Adipocyte (in vitro differentiated cells): ENCODE measurements at regions not wholly inside any gene's neighbourhood (a gene's known extent, or its start where the extent isn't known, plus 50 kb on each side); places are given as distances from the start of the nearest gene placed in this dataset.

Experiments
- DNase-seq: peaks from one replicate; pipeline ENCODE4 v3.0.0-alpha.2; 2015; ENCODE audit warnings: low read depth
- H3K27me3 ChIP-seq: replicated peaks from 2 replicates; pipeline ENCODE4 v1.7.0; 2013; ENCODE audit warnings: mild to moderate bottlenecking, low read length, moderate library complexity; ENCODE audit not compliant: control insufficient read depth, insufficient read depth
- H3K36me3 ChIP-seq: 2 replicates; pipeline ENCODE4 v1.7.0; 2013; ENCODE audit warnings: low read length, mild to moderate bottlenecking, moderate library complexity; ENCODE audit not compliant: control insufficient read depth, insufficient read depth, severe bottlenecking
- H3K4me1 ChIP-seq: 2 replicates; pipeline ENCODE4 v1.7.0; 2013; ENCODE audit warnings: mild to moderate bottlenecking, low read length, moderate library complexity; ENCODE audit not compliant: control insufficient read depth, insufficient read depth
- H3K4me3 ChIP-seq: 2 replicates; pipeline ENCODE4 v1.7.0; 2013; ENCODE audit warnings: mild to moderate bottlenecking, low read length, moderate library complexity
- H3K9ac ChIP-seq: 2 replicates; pipeline ENCODE4 v1.7.0; 2013; ENCODE audit warnings: mild to moderate bottlenecking, low read length, moderate library complexity
- H3K9me3 ChIP-seq: 2 replicates; pipeline ENCODE4 v1.7.0; 2013; ENCODE audit warnings: mild to moderate bottlenecking, low read length, moderate library complexity; ENCODE audit not compliant: control insufficient read depth

DNA sequence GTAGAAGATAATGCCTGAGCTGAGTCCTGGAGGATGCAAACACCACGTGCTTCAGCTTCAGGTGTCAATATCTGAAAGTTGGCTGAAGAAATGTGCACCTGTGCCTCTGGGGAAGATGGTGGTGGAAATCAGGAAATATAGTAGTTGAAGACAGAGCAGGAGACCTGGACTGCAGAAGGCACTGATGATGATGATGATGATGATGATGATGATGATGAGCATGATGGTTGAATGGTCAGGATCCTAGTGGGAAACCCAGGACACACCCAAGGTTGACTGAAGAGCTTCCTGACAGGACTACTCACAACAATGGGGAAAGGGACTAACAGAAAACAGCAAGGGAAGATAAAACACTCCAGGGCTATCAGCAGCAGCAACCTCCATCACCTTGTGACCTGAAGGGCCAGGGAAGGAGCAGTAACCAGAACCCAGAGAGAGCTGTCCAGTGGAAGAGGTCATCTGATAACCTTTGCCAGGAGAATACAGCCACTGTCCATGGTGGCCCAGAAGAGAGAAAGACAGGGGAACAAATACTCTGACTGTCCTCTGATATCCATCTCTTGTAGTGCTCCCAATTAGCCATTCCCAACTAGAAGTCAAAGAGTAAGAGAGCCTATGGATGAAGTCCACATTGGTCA lies 170.3 kb downstream of the TSHZ3 start:
- no peaks in the 10 kb centered on the region for H3K36me3 ChIP-seq
- H3K27me3 ChIP-seq, result peaks cover 4% of the 10 kb centered on the region
- peaks cover 6% of the 10 kb centered on the region for H3K9me3 ChIP-seq
- H3K4me1 ChIP-seq, result peaks cover 5% of the 10 kb centered on the region
- no peak overlapping the region for H3K9ac ChIP-seq
- DNase-seq, result no peak
- no peak overlapping the region for H3K4me3 ChIP-seq

DNA sequence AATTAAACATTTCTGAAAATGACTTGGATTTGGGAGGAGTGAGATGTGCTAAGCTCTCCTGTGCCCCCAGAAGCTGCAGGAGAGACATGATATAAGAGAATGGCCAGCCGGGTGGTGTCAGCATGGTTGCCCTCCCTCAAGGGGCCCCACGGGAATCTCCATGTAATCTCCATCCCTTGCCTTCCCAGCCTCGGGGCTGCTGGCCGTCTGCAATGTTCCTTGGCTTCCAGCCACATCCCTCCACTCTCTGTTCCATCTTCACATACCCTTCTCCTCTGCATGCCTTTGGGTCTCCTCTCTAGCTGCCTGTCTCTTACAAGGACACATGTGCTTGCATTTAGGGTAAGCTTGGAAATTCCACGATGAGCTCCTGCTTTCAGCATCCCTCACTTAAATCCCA lies 172.0 kb downstream of the TSHZ3 start:
- Histone ChIP-seq H3K36me3 (no peaks in the 10 kb centered on the region), H3K9me3 (peaks cover 6% of the 10 kb centered on the region), H3K4me3 (no peak overlapping the region), H3K9ac (no peak overlapping the region), H3K27me3 (peaks cover 2% of the 10 kb centered on the region), H3K4me1 (peaks cover 5% of the 10 kb centered on the region)
- DNase-seq, result peak; percentile 25

- H3K27me3 ChIP-seq, result no peaks in the 10 kb centered on the region
- peaks cover 5% of the 10 kb centered on the region for H3K4me1 ChIP-seq
- DNase-seq, result no peak
Observed at GRCh38 chr19:31175564-31176348, 173.5 kb downstream of the TSHZ3 start.

GRCh38 chr19:31174948-31175347 lies 174.3 kb downstream of the TSHZ3 start:
- peaks cover 5% of the 10 kb centered on the region for H3K4me1 ChIP-seq
- H3K9ac ChIP-seq, result no peak overlapping the region
- H3K4me3 ChIP-seq, result no peak overlapping the region
- peaks cover 6% of the 10 kb centered on the region for H3K9me3 ChIP-seq
- no peaks in the 10 kb centered on the region for H3K36me3 ChIP-seq
- no peaks in the 10 kb centered on the region for H3K27me3 ChIP-seq
- DNase-seq, result no peak

More at GRCh38 chr19:31175564-31176348, 173.5 kb downstream of the TSHZ3 start:
- Histone ChIP-seq H3K9ac (no peak overlapping the region), H3K36me3 (no peaks in the 10 kb centered on the region), H3K4me3 (no peak overlapping the region), H3K9me3 (peaks cover 6% of the 10 kb centered on the region)

DNA sequence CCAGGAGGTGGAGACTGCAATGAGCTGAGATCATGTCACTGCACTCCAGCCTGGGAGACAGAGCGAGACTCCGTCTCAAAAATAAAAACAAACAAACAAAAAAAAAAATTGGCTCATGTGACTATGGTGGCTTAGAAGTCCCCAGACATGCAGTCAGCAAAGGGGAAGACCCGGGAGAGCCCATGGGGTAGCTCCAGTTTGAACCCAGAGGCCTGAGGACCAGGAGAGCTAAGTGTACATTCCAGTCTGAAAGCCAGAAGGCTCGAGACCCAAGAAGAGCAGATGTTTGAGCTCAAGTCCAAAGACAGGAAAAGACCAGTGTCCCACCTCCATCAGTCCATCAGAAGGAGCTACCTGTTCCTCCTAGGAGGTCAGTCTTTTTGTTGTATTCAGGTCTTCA lies 175.2 kb downstream of the TSHZ3 start:
- H3K4me3 ChIP-seq, result no peak overlapping the region
- H3K36me3 ChIP-seq, result no peaks in the 10 kb centered on the region
- H3K9ac ChIP-seq, result no peak overlapping the region
- DNase-seq, result no peak
- peaks cover 5% of the 10 kb centered on the region for H3K4me1 ChIP-seq
- no peaks in the 10 kb centered on the region for H3K27me3 ChIP-seq
- H3K9me3 ChIP-seq, result peaks cover 6% of the 10 kb centered on the region

DNA sequence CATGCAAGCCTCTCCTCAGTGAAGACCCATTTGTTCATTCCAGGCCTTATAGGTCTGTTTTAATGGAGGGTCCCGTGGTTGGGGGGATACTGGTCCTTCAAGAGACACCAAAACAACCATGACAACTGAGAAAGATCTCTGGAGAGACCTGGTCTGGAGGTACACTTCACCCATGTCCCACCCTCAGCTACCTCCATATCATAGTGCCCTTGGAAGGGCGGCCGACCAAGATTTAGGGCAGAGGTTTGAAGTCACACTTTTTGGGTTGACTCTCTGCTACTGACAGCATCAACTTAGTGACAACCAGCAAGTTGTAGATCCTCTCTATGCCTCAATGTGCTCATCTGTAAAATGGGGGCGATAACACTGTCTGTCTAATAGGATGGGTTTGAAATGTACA lies 177.3 kb downstream of the TSHZ3 start:
- peaks cover 5% of the 10 kb centered on the region for H3K4me1 ChIP-seq
- DNase-seq, result no peak
- no peaks in the 10 kb centered on the region for H3K36me3 ChIP-seq
- peaks cover 5% of the 10 kb centered on the region for H3K9me3 ChIP-seq
- no peak overlapping the region for H3K4me3 ChIP-seq
- no peak overlapping the region for H3K9ac ChIP-seq
- H3K27me3 ChIP-seq, result no peaks in the 10 kb centered on the region

- Histone ChIP-seq H3K4me1 (peaks cover 5% of the 10 kb centered on the region), H3K4me3 (no peak overlapping the region), H3K9ac (no peak overlapping the region), H3K9me3 (no peaks in the 10 kb centered on the region), H3K36me3 (no peaks in the 10 kb centered on the region), H3K27me3 (no peaks in the 10 kb centered on the region)
- no peak for DNase-seq
Observed at GRCh38 chr19:31170046-31170445, 179.2 kb downstream of the TSHZ3 start.

DNA sequence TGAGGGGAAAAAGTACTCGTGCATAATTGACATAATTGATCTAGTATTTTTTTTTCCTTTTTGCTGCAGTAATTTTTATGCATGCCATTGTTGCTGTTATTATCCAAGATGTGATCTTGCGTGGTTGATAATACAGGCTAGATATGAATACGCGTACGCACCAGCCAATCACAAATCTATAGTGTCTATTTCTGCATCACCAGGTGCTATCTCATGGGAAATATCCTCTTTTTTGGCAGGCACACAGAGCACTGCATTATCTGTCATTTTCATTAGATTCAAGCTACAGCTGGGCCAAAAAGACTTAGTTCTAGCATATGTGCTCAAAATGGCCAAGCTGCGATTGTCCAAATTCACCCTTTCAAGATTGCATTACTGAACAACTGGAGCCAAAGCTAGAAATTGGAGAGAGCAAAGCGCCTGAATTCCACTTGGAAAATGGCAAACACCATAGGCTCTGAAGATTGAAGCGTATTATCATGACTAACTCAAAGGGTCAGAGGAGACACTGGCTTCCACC lies 181.1 kb downstream of the TSHZ3 start:
- DNase-seq, result no peak

DNA sequence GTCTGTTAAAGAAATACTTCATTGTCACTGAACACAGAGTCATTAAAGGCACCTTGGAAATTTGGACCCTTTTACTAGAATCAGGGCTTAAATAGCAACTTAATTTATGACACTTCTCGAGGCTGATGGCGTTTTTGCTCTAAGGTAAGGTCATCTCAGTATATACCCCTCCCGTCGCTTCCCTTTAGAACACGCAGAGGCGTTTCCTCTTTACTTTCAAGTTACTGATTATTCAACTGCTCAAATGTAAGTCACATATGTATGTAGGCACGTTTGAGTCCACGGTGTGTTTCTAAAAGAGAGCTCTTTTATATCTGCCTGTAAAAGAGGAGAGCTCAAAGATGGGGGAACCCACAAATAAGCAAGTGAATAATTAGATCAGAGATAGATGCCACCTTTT lies 181.5 kb downstream of the TSHZ3 start:
- Histone ChIP-seq H3K27me3 (no peaks in the 10 kb centered on the region), H3K9ac (no peak overlapping the region), H3K4me1 (no peaks in the 10 kb centered on the region), H3K4me3 (no peak overlapping the region), H3K36me3 (no peaks in the 10 kb centered on the region), H3K9me3 (no peaks in the 10 kb centered on the region)
- no peak for DNase-seq

More for the DNA sequence above, 181.1 kb downstream of the TSHZ3 start:
- no peak overlapping the region for H3K9ac ChIP-seq
- no peak overlapping the region for H3K4me3 ChIP-seq
- H3K27me3 ChIP-seq, result no peaks in the 10 kb centered on the region
- no peaks in the 10 kb centered on the region for H3K4me1 ChIP-seq
- no peaks in the 10 kb centered on the region for H3K36me3 ChIP-seq
- H3K9me3 ChIP-seq, result no peaks in the 10 kb centered on the region

DNA sequence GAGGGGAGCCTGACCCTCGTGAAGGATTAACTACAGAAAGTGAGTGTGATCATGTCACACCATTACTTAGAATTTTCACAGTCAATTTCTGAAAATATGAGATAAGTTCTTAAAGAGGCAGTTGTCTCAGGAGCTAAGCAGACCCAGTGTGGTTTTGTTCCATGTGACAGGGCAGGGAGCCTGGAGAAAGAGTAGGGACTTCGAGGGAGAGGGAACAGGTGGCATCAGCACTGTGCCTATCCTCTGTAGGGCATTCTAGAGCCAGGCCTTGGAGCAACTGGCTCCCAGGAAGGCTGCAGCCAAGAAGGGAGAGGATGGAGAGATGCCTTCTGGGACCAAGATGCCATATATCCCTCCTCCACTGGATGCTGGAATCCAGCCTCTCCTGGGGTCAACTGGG lies 183.0 kb downstream of the TSHZ3 start:
- no peaks in the 10 kb centered on the region for H3K36me3 ChIP-seq
- no peak overlapping the region for H3K9ac ChIP-seq
- no peaks in the 10 kb centered on the region for H3K9me3 ChIP-seq
- no peaks in the 10 kb centered on the region for H3K4me1 ChIP-seq
- no peak for DNase-seq
- no peak overlapping the region for H3K4me3 ChIP-seq
- no peaks in the 10 kb centered on the region for H3K27me3 ChIP-seq

DNA sequence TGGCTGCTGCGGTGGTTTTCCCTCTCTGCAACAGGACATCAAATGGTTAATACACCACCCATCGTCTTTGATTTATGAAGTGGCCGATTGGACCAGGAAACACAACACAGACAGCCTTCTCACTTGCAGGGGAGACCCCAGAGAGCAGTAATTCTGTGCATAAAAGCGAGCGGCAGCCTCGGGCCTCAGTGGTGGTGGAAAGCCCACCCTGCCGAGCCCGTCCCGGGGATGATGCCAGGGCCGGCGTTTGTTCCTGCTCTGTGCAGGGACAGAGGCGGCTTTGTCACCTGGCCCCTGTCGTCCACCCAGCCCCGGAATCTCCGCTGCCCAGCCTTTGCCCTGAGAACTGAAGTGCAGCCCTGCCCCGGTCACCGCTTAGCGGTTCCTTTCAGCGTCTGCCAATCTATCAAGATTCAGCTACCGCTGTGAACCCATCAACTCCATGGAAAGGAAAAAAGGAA lies 184.4 kb downstream of the TSHZ3 start:
- no peaks in the 10 kb centered on the region for H3K4me1 ChIP-seq

More for the DNA sequence above, 184.4 kb downstream of the TSHZ3 start:
- Histone ChIP-seq H3K9me3 (no peaks in the 10 kb centered on the region), H3K27me3 (no peaks in the 10 kb centered on the region), H3K36me3 (no peaks in the 10 kb centered on the region), H3K9ac (no peak overlapping the region), H3K4me3 (no peak overlapping the region)
- DNase-seq, result no peak
